Transverse colon (tissue), 4 donors: ENCODE measurements at regions not wholly inside any gene's neighbourhood (a gene's known extent, or its start where the extent isn't known, plus 50 kb on each side); places are given as distances from the start of the nearest gene placed in this dataset.

Source experiments
- POLR2AphosphoS5 ChIP-seq, 3 donors: sonication (generic); formaldehyde crosslinking; IDR thresholded peaks; one replicate each; pipeline ENCODE4 v1.6.1; 2016; ENCODE audit warnings: antibody characterized with exemption in 3 of 3
- TF ChIP-seq, protein P1 (sequence below), 5 experiments: fragments of 200-600 bp in 3 of 5; fragments of 450-650 bp in 2 of 5; sonication (generic) in 3 of 5; IDR thresholded peaks; 1 replicate in 2 of 5; 2 replicates in 3 of 5; pipeline ENCODE4 v1.5.1; 2016 to 2017; ENCODE audit warnings: antibody characterized with exemption in 5 of 5, inconsistent platforms in 3 of 5, mild to moderate bottlenecking in 2 of 5, moderate library complexity in 1 of 5

DNA sequence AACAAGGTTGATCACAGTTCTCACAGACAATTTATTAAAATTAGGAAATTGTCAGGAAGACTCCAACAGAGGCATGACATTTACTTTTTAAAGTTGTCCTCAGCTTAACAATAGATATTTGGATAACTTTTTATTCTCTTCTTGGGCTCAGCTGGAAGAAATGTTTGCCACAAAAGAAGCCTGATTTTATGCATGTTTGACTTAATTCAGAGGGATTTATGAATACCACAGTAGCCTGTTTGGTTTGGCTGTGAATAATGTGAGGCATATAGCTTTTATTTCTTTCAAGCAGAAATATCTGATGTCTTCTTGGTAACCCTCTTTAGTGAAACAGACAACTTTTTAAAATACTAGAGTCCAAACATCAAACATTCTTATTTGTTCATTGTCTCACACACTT is 1464.5 kb upstream of the SLC10A2 start:
- TF ChIP-seq POLR2AphosphoS5 (IDR thresholded peaks at IDR 0.05): no peak
- TF ChIP-seq, protein P1, sequence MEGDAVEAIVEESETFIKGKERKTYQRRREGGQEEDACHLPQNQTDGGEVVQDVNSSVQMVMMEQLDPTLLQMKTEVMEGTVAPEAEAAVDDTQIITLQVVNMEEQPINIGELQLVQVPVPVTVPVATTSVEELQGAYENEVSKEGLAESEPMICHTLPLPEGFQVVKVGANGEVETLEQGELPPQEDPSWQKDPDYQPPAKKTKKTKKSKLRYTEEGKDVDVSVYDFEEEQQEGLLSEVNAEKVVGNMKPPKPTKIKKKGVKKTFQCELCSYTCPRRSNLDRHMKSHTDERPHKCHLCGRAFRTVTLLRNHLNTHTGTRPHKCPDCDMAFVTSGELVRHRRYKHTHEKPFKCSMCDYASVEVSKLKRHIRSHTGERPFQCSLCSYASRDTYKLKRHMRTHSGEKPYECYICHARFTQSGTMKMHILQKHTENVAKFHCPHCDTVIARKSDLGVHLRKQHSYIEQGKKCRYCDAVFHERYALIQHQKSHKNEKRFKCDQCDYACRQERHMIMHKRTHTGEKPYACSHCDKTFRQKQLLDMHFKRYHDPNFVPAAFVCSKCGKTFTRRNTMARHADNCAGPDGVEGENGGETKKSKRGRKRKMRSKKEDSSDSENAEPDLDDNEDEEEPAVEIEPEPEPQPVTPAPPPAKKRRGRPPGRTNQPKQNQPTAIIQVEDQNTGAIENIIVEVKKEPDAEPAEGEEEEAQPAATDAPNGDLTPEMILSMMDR (IDR thresholded peaks at IDR 0.05): no peak
